Stimulated activated CD4-positive, alpha-beta T cell treated with anti-CD3 and anti-CD28 coated beads, Interleukin-15, amount 100 ng/mL, for 48 hours (primary cell): ENCODE measurements at regions not wholly inside any gene's neighbourhood (a gene's known extent, or its start where the extent isn't known, plus 50 kb on each side); places are given as distances from the start of the nearest gene placed in this dataset.
"Not testable (repeated sequence)": the region's sequence is repeated elsewhere in the genome, so short reads cannot be mapped to it uniquely, and the experiment has no call there.

Experiments used
- DNase-seq, 2 donors: peaks; one replicate each; pipeline ENCODE4 v3.0.0-alpha.2; 2020; ENCODE audit warnings: low read depth in 2 of 2

- no peak for DNase-seq
These were observed 50.6 kb upstream of the RNF182 start for GRCh38 chr6:13874191-13874549.

GRCh38 chr6:13873288-13874190 lies 51.2 kb upstream of the RNF182 start:
- DNase-seq: peak; percentile 48 to 66

- no peak for DNase-seq
These were observed 52.1 kb upstream of the RNF182 start for GRCh38 chr6:13872681-13873080.

- DNase-seq: not testable (repeated sequence)
These were observed 52.7 kb upstream of the RNF182 start for GRCh38 chr6:13872006-13872405.

GRCh38 chr6:13870214-13870830 lies 54.4 kb upstream of the RNF182 start:
- no peak for DNase-seq

- DNase-seq: no peak
These were observed 53.9 kb upstream of the MCUR1 start for GRCh38 chr6:13868236-13868635.

- DNase-seq: no peak
These were observed 51.9 kb upstream of the MCUR1 start for GRCh38 chr6:13866301-13866700.

- no peak for DNase-seq
These were observed 50.8 kb upstream of the MCUR1 start for GRCh38 chr6:13865141-13865540.

GRCh38 chr6:13864669-13865068 lies 50.3 kb upstream of the MCUR1 start:
- DNase-seq: not testable (repeated sequence)
